Gastroesophageal sphincter (tissue), 3 donors: ENCODE measurements at regions not wholly inside any gene's neighbourhood (a gene's known extent, or its start where the extent isn't known, plus 50 kb on each side); places are given as distances from the start of the nearest gene placed in this dataset.

ENCODE experiments used
- CTCF ChIP-seq, 4 experiments: fragments of 200-600 bp in 2 of 4; fragments of 450-650 bp in 2 of 4; sonication (generic) in 1 of 4; IDR thresholded peaks; one replicate each; pipeline ENCODE4 v1.5.1; 2017 to 2019; ENCODE audit warnings: antibody characterized with exemption in 4 of 4, mild to moderate bottlenecking in 2 of 4, moderate library complexity in 2 of 4
- EP300 ChIP-seq: sonication (generic); formaldehyde crosslinking; IDR thresholded peaks from one replicate; pipeline ENCODE4 v1.6.1; 2017; ENCODE audit warnings: antibody characterized with exemption, mild to moderate bottlenecking
- POLR2A ChIP-seq, 2 donors: fragments of 450-650 bp; IDR thresholded peaks; one replicate each; pipeline ENCODE4 v1.6.1; 2017; ENCODE audit warnings: antibody characterized with exemption in 2 of 2, mild to moderate bottlenecking in 2 of 2, moderate library complexity in 1 of 2
- POLR2AphosphoS5 ChIP-seq: sonication (generic); formaldehyde crosslinking; IDR thresholded peaks from one replicate; pipeline ENCODE4 v1.6.1; 2017; ENCODE audit warnings: antibody characterized with exemption

GRCh38 chr4:42267724-42268123 is 115.3 kb upstream of the BEND4 start:
- TF ChIP-seq POLR2A (IDR thresholded peaks at IDR 0.05) (no peak), EP300 (no peak), POLR2AphosphoS5 (no peak), CTCF (IDR thresholded peaks at IDR 0.05) (no peak)
